ENCODE measurements at regions not wholly inside any gene's neighbourhood (a gene's known extent, or its start where the extent isn't known, plus 50 kb on each side); places are given as distances from the start of the nearest gene placed in this dataset.

DNA sequence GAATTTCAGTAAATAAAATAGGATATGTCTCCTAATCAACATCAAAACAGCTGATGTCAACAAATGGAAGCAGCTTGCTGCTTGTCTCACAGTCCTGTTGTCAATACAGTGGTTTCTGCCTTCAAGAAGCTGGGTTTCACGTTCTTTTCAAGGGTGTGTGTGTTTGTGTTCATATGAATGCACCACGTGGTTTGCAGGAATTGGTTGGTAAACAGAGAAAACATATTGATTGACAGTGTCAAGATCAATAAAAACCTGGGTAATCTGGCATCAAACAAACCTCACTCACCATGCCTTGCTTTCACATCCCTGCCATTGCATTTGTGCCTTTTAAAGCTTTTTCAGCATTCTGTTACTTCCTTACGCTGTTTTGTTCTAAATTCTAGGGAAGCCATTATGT lies 585.7 kb upstream of the CA10 start:
- no peak for DNase-seq

GRCh38 chr17:52740006-52740405 lies 581.5 kb upstream of the CA10 start:
- no peak for DNase-seq

DNA sequence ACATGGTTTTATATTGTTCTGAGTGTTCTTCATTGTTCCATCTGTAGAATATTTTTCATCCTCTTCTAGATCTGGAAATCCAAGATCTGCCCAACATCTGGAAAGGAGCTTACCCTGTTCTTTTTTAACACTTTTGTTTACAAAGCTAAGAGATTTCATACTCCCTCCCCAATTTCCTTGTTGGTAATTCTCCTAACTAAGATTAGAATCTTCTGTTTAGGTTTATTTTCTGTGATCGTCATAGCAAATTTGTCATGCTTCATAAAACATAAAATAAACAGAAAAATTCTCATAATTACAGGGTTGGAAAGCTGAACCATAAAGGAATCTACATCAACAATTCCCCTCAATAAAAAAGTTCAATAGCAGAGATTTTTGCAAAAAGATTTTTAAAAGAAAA lies 580.3 kb upstream of the CA10 start:
- DNase-seq = no peak

DNA sequence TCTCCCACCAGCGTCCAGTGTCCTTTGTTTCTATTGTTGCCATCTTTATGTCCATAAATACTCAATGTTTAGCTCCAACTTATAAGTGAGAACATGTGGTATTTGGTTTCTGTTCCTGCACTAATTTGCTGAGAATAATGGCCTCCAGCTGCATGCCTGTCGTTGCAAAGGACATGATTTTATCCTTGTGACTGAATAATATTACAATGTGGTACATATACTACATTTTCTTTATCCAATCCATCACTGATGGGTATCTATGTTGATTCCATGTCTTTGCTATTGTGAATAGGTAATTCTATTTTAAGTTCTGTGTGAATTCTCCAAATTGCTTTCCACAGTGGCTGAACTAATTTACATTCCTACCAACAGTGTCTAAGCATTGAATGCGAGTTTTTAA lies 578.6 kb upstream of the CA10 start:
- no peak for DNase-seq

GRCh38 chr17:52732841-52733240 lies 574.3 kb upstream of the CA10 start:
- no peak for DNase-seq

DNA sequence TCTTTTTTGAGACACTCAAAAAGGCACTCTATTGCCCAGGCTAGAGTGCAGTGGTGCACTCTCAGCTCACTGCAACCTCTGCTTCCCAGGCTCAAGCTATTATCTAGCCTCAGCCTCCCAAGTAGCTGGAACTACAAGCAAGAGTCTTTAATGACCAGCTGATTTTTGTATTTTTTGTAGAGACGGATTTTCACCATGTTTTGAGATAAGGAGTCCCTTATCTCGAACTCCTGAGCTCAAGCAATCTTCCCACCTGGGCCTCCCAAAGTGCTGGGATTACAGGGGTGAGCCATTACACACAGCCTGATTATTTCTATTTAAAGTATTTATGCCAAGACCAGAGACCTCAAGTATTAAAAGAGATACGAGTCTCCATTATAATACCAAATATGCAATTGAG lies 566.1 kb upstream of the CA10 start:
- no peak for DNase-seq

- no peak for DNase-seq
Observed at GRCh38 chr17:52721910-52722309, 563.4 kb upstream of the CA10 start.

- no peak for DNase-seq
Observed at GRCh38 chr17:52710363-52710901, 551.9 kb upstream of the CA10 start.

DNA sequence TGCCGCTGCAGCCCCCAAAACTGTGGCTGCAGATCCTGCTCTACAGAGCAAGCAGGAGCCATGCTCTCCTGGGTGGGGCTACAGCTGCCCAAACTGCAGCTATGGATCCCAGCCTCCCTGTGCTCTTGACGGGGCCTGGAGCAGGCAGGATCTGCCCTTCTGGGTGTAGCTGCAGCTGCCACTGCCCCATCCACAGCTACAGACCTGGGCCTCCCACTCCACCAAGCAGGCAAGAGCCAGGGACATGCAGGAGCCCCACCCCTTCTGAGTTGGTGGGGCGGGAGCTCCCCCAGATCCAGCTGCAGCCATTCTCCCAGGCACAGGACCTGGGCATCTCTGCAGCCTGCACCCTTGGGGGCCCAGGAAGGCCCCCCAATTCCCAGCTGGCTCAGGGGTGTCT lies 551.2 kb upstream of the CA10 start:
- no peak for DNase-seq

DNA sequence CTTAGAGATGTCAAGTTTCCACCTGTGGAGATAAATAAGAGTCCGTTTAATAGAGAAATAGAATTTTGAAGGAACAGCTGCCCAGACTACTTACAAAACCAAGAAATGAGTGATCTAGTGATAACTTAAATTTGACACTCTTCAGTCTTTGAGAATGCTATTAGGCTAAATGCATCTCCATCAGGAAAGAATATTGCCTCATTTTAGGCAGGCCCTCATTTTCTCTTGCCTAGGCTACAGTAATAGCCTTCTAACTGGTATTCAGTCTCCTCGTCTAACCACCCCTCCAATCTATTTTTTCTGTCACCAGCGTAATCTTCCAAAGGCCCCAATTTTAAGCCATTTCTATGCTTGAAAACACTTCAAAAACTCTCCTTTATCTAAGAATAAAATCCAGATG lies 537.8 kb upstream of the CA10 start:
- no peak for DNase-seq

- no peak for DNase-seq
Observed at GRCh38 chr17:52686140-52686539, 527.6 kb upstream of the CA10 start.

GRCh38 chr17:52681480-52681879 lies 523.0 kb upstream of the CA10 start:
- DNase-seq = no peak

DNA sequence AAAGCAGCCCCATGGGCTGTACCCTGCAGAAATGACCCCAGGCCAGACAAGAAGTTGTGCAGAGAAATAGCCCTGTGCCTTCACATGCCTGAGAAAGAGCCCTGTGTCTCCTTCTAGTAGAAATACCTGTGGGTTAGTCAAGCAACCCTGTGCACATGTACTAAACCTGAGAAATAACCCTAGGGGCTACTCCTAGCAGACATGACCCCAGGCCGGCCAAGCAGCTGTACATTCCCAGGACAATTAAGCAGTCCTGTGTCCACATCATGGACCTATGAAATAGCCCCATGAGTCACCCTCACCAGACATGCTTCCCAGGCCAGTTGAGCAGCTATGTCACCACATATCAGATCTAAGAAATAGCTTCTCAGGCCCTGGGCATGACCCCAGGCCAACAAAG lies 519.7 kb upstream of the CA10 start:
- no peak for DNase-seq

- no peak for DNase-seq
Observed at GRCh38 chr17:52674686-52675085, 516.2 kb upstream of the CA10 start.

- DNase-seq = no peak
Observed at GRCh38 chr17:52673791-52674190, 515.3 kb upstream of the CA10 start.

DNA sequence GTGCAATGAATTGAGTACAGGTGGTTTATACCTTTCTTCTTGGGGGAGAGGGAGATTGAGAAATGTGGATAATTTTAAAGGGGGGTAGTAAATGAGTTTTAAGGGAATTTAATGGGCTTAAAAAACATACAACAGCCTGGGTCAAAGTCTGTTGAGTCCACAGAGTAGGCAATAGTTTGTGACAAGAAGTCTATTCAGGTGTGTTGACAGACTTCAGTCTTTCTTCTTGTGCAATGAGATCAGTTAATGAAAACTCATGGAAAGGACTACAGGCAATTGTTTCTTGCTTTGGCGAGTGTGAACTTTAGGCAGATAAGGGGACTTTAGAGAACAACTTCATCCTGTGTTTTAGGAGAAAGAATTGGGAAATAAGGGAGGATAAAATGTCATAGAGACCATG lies 507.8 kb upstream of the CA10 start:
- no peak for DNase-seq

- DNase-seq = no peak
Observed at GRCh38 chr17:52660692-52661091, 502.2 kb upstream of the CA10 start.

GRCh38 chr17:52653014-52653413 lies 494.5 kb upstream of the CA10 start:
- DNase-seq = no peak

GRCh38 chr17:52648995-52649394 lies 490.5 kb upstream of the CA10 start:
- DNase-seq = no peak

GRCh38 chr17:52647411-52647810 lies 488.9 kb upstream of the CA10 start:
- no peak for DNase-seq

- DNase-seq = no peak
Observed at GRCh38 chr17:52636443-52636842, 477.9 kb upstream of the CA10 start.

DNA sequence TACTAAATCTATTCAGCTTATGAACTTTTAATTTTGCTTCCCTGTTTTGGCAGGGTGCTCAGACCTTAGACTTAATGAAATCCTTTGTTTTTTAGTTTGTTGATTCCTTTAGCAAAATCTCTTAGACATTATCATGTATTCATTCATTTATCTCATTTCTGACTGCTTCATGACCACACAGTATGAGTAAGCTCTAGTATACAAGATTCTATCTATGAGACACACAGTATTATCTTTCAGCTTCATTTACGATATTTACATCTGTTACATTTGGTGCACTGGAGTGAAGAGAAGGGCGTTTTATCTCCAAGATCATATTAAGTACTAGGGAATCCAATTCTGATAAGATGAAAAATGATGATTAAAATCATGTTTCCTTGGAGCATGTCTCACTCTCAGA lies 448.1 kb upstream of the CA10 start:
- no peak for DNase-seq

DNA sequence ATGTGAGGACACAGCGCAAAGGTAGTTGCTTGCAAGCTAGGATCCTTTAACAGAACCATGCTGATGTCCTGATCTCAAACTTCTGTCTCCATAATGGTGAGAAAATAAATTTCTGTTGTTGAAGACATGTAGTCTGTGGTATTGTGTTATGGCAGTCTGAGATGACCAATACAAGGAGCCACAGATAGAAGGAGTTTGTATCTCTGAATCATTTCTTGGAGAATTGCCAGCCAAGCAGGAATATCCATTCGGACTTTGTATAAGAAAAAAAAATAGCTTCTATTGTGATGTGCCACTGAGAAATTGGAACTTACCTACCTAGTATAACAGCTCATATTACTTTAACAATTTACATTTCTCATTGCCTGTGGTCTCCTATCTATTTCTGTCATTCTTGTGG lies 447.6 kb upstream of the CA10 start:
- DNase-seq = no peak

DNA sequence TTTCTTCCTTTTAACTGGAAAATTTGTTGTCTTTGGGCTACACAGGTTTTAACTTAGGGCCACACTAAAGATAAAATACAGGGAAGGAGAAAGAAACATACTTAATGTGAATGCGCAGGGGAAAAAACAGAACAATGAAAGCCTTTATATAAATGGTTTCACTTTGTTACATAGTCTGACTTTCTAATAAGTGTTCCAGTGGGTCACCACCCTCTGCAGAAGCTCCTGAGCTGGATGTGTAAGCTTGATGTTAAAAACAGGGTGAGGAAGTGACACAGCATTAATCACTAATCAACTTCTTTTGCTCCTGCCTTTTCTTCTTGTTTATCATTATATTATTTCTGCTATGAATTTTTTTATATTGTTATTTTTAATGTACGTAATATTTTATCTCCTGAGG lies 445.6 kb upstream of the CA10 start:
- DNase-seq = no peak
